SK-N-MC (cell line): ENCODE measurements at regions not wholly inside any gene's neighbourhood (a gene's known extent, or its start where the extent isn't known, plus 50 kb on each side); places are given as distances from the start of the nearest gene placed in this dataset.

ENCODE experiments used
- EZH2 ChIP-seq: fragments of 200-600 bp; sonication (generic); IDR thresholded peaks from one replicate; pipeline ENCODE4 v1.6.1; 2017; ENCODE audit warnings: antibody characterized with exemption
- POLR2AphosphoS5 ChIP-seq: IDR thresholded peaks from 2 replicates; pipeline ENCODE4 v1.6.1; 2012; ENCODE audit warnings: mild to moderate bottlenecking, low read depth, low read length, borderline replicate concordance

DNA sequence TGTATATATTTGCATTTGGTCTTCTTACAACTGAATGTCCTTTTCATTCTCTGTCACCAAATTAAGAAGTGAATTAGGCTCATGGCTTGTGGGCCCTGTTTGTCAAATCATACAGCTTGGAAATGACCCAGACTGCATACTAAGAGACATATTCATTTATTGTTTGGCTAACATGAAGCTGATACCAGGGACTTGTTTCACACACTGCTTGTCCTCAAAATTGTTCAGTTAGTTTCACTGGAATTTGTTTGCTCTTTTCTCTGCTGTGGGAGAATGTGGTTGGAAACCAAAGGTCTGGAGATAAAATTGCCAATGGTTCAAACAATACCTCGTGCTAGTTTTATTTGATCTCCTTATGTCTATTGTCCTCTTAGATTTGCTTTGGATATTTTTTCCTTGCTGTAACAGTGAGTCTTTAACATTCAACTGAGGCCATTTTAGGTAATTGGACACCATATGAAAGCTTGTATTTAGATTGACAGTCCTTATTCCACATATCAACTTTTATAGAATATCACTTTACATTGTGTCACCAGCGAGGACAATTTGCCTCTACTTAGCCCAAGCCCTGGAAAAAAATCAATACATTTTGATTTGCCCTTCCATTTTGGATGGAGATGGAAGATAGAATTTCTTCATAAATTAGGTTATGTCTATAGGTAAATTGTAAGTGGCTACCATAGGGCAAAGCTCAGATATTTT, 144.3 kb upstream of the MTAP start:
- TF ChIP-seq POLR2AphosphoS5 = no peak
- no peak for TF ChIP-seq EZH2
